Activated CD4-positive, alpha-beta memory T cell treated with anti-CD3 and anti-CD28 coated beads for 36 hours (primary cell): ENCODE measurements at regions not wholly inside any gene's neighbourhood (a gene's known extent, or its start where the extent isn't known, plus 50 kb on each side); places are given as distances from the start of the nearest gene placed in this dataset.
"Not testable (repeated sequence)": the region's sequence is repeated elsewhere in the genome, so short reads cannot be mapped to it uniquely, and the experiment has no call there.

ENCODE experiments used
- CTCF ChIA-PET: fragments of 350-600 bp; sonication (Branson Sonifier 250); formaldehyde crosslinking; loops from one replicate; lab custom pipeline; 2021; ENCODE audit warnings: antibody characterized with exemption, inconsistent platforms; lab: Charles Lee
- POLR2A ChIA-PET: fragments of 350-600 bp; sonication (Branson Sonifier 250); formaldehyde crosslinking; loops from one replicate; lab custom pipeline; 2021; ENCODE audit warnings: antibody characterized with exemption; lab: Charles Lee
- DNase-seq: peaks from one replicate; pipeline ENCODE4 v3.0.0-alpha.2; 2020
- H3K27ac Mint-ChIP-seq: one replicate; pipeline ENCODE4 v1.8.0; 2021; ENCODE audit warnings: mixed read lengths
- H3K27me3 Mint-ChIP-seq: one replicate; pipeline ENCODE4 v1.8.0; 2021; ENCODE audit warnings: mixed read lengths
- H3K36me3 Mint-ChIP-seq: one replicate; pipeline ENCODE4 v1.8.0; 2021; ENCODE audit warnings: mixed read lengths
- H3K4me1 Mint-ChIP-seq: one replicate; pipeline ENCODE4 v1.8.0; 2021; ENCODE audit warnings: low read depth, mixed read lengths
- H3K4me3 Mint-ChIP-seq: one replicate; pipeline ENCODE4 v1.8.0; 2021; ENCODE audit warnings: mild to moderate bottlenecking, mixed read lengths
- H3K9me3 Mint-ChIP-seq: one replicate; pipeline ENCODE4 v1.8.0; 2021; ENCODE audit warnings: mixed read lengths
- intact Hi-C: fragments of 100-400 bp; cut with micrococcal nuclease; formaldehyde crosslinking; loops from one replicate; pipeline ENCODE4 v1.15.1; 2023

GRCh38 chr7:7042286-7042893, 140.0 kb upstream of the C1GALT1 start:
- H3K36me3 Mint-ChIP-seq, H3K4me1 Mint-ChIP-seq, CTCF ChIA-PET, intact Hi-C loops, H3K27me3 Mint-ChIP-seq, H3K27ac Mint-ChIP-seq, H3K4me3 Mint-ChIP-seq, POLR2A ChIA-PET, H3K9me3 Mint-ChIP-seq, DNase-seq: not testable (repeated sequence)

GRCh38 chr7:7044806-7045205, 137.5 kb upstream of the C1GALT1 start:
- H3K4me3 Mint-ChIP-seq, result no peak overlapping the region
- H3K36me3 Mint-ChIP-seq, result peaks cover 2% of the 10 kb centered on the region
- intact Hi-C loops, result no loop called here
- H3K4me1 Mint-ChIP-seq, result peaks cover 7% of the 10 kb centered on the region
- no peak overlapping the region for H3K27ac Mint-ChIP-seq
- peaks cover 3% of the 10 kb centered on the region for H3K27me3 Mint-ChIP-seq
- ChIA-PET CTCF (no interaction called here), POLR2A (no interaction called here)
- H3K9me3 Mint-ChIP-seq, result peaks cover 5% of the 10 kb centered on the region
- no peak for DNase-seq

- CTCF ChIA-PET, result no interaction called here
- DNase-seq, result no peak
- Mint-ChIP-seq H3K27ac (no peak overlapping the region), H3K4me1 (no peaks in the 10 kb centered on the region), H3K36me3 (peaks cover 2% of the 10 kb centered on the region), H3K9me3 (peaks cover 3% of the 10 kb centered on the region), H3K4me3 (no peak overlapping the region), H3K27me3 (no peaks in the 10 kb centered on the region)
- POLR2A ChIA-PET, result no interaction called here
- intact Hi-C loops, result no loop called here
These were observed 134.1 kb upstream of the C1GALT1 start for GRCh38 chr7:7048213-7048612.

GRCh38 chr7:7051206-7051877, 131.0 kb upstream of the C1GALT1 start:
- Mint-ChIP-seq H3K27me3 (no peaks in the 10 kb centered on the region), H3K4me3 (no peak overlapping the region), H3K27ac (no peak overlapping the region), H3K4me1 (no peaks in the 10 kb centered on the region), H3K36me3 (peaks cover 2% of the 10 kb centered on the region), H3K9me3 (peaks cover 3% of the 10 kb centered on the region)
- DNase-seq, result no peak
- ChIA-PET CTCF (interaction anchor here (0.7 kb wide), 1 partner anchor 104 kb away, joined by 3 read pairs; no protein-coding TSS in a partner anchor), POLR2A (no interaction called here)
- intact Hi-C loops, result no loop called here

- ChIA-PET CTCF (no interaction called here), POLR2A (no interaction called here)
- Mint-ChIP-seq H3K27me3 (no peaks in the 10 kb centered on the region), H3K27ac (no peak overlapping the region), H3K4me3 (no peak overlapping the region), H3K4me1 (no peaks in the 10 kb centered on the region), H3K9me3 (no peaks in the 10 kb centered on the region), H3K36me3 (no peaks in the 10 kb centered on the region)
- intact Hi-C loops, result no loop called here
- no peak for DNase-seq
These were observed 128.0 kb upstream of the C1GALT1 start for GRCh38 chr7:7054252-7054830.

GRCh38 chr7:7060828-7061599, 121.3 kb upstream of the C1GALT1 start:
- Mint-ChIP-seq H3K4me3 (no peak overlapping the region), H3K27ac (no peak overlapping the region), H3K4me1 (no peaks in the 10 kb centered on the region), H3K9me3 (no peaks in the 10 kb centered on the region), H3K36me3 (no peaks in the 10 kb centered on the region), H3K27me3 (peaks cover 4% of the 10 kb centered on the region)
- intact Hi-C loops, result no loop called here
- ChIA-PET CTCF (no interaction called here), POLR2A (no interaction called here)
- no peak for DNase-seq

- intact Hi-C loops, result no loop called here
- Mint-ChIP-seq H3K36me3 (no peaks in the 10 kb centered on the region), H3K27me3 (no peaks in the 10 kb centered on the region), H3K27ac (no peak overlapping the region), H3K4me3 (no peak overlapping the region), H3K9me3 (no peaks in the 10 kb centered on the region), H3K4me1 (no peaks in the 10 kb centered on the region)
- no peak for DNase-seq
- ChIA-PET CTCF (no interaction called here), POLR2A (no interaction called here)
These were observed 104.4 kb upstream of the C1GALT1 start for GRCh38 chr7:7077945-7078344.

GRCh38 chr7:7080802-7081201, 101.5 kb upstream of the C1GALT1 start:
- H3K27me3 Mint-ChIP-seq, result peaks cover 2% of the 10 kb centered on the region
- ChIA-PET CTCF (interaction anchor here (0.6 kb wide), 1 partner anchor 24 kb away, joined by 3 read pairs; no protein-coding TSS in a partner anchor), POLR2A (no interaction called here)
- no peaks in the 10 kb centered on the region for H3K9me3 Mint-ChIP-seq
- intact Hi-C loops, result no loop called here
- DNase-seq, result no peak
- no peak overlapping the region for H3K4me3 Mint-ChIP-seq
- H3K4me1 Mint-ChIP-seq, result no peaks in the 10 kb centered on the region
- H3K36me3 Mint-ChIP-seq, result no peaks in the 10 kb centered on the region
- no peak overlapping the region for H3K27ac Mint-ChIP-seq

- Mint-ChIP-seq H3K36me3 (peaks cover 3% of the 10 kb centered on the region), H3K4me3 (no peak overlapping the region), H3K27me3 (peaks cover 18% of the 10 kb centered on the region), H3K27ac (no peak overlapping the region), H3K9me3 (peaks cover 10% of the 10 kb centered on the region), H3K4me1 (no peaks in the 10 kb centered on the region)
- intact Hi-C loops, result no loop called here
- ChIA-PET POLR2A (no interaction called here), CTCF (interaction anchor here (2.7 kb wide), 1 partner anchor 12 kb away, joined by 12 read pairs; no protein-coding TSS in a partner anchor)
- no peak for DNase-seq
These were observed 91.9 kb upstream of the C1GALT1 start for GRCh38 chr7:7090460-7090859.

- ChIA-PET CTCF (interaction anchor here (0.6 kb wide), 1 partner anchor 864 kb away, joined by 4 read pairs; no protein-coding TSS in a partner anchor), POLR2A (no interaction called here)
- Mint-ChIP-seq H3K27me3 (peaks cover 1% of the 10 kb centered on the region), H3K4me3 (no peak overlapping the region), H3K27ac (no peak overlapping the region), H3K4me1 (peaks cover 4% of the 10 kb centered on the region), H3K9me3 (no peaks in the 10 kb centered on the region), H3K36me3 (no peaks in the 10 kb centered on the region)
- no peak for DNase-seq
- intact Hi-C loops, result no loop called here
These were observed 84.0 kb upstream of the C1GALT1 start for GRCh38 chr7:7098280-7098818.

- ChIA-PET POLR2A (interaction anchor here (1.1 kb wide), 1 partner anchor 83 kb away, joined by 3 read pairs; the partner anchor contains the start of gene C1GALT1), CTCF (interaction anchor here (1.8 kb wide), 1 partner anchor 443 kb away, joined by 6 read pairs; no protein-coding TSS in a partner anchor)
- peaks cover 8% of the 10 kb centered on the region for H3K4me1 Mint-ChIP-seq
- no peak overlapping the region for H3K4me3 Mint-ChIP-seq
- DNase-seq, result no peak
- H3K9me3 Mint-ChIP-seq, result no peaks in the 10 kb centered on the region
- H3K36me3 Mint-ChIP-seq, result no peaks in the 10 kb centered on the region
- intact Hi-C loops, result loop anchor here (5.0 to 10.0 kb wide), 3 partner anchors 135 to 318 kb away; no protein-coding TSS in a partner anchor
- H3K27me3 Mint-ChIP-seq, result peaks cover 1% of the 10 kb centered on the region
- no peak overlapping the region for H3K27ac Mint-ChIP-seq
These were observed 82.7 kb upstream of the C1GALT1 start for GRCh38 chr7:7099584-7100014.
